IMR-90 (cell line): ENCODE measurements at regions not wholly inside any gene's neighbourhood (a gene's known extent, or its start where the extent isn't known, plus 50 kb on each side); places are given as distances from the start of the nearest gene placed in this dataset.
A peak's percentile ranks its signal among the peaks of the same experiment; 100 is the strongest.

Experiments
- ATAC-seq: fragments of 200-7000 bp; cut with Tn5 transposase; 2 replicates; pipeline ENCODE4 v1.9.1; 2020; ENCODE audit warnings: low read depth, mild to moderate bottlenecking, moderate library complexity
- BruUV-seq: library from RNA; stranded (reverse); fragments of 400-500 nt; replicated peaks from 2 replicates; lab custom pipeline; 2021; lab: Mats Ljungman, UMichigan
- CTCF ChIA-PET: fragments of 300-600 bp; formaldehyde crosslinking; extraction: SDS; loops from one replicate; lab custom pipeline; 2021; ENCODE audit warnings: antibody characterized with exemption; lab: Yijun Ruan, JAX
- POLR2A ChIA-PET: fragments of 300-600 bp; sonication (Branson Sonifier 250); formaldehyde crosslinking; loops from one replicate; lab custom pipeline; 2022; ENCODE audit warnings: antibody characterized with exemption; ENCODE audit not compliant: unreplicated experiment; lab: Charles Lee
- DNase-seq: peaks from one replicate; pipeline ENCODE4 v3.0.0; 2013
- H2AFZ ChIP-seq: replicated peaks from 2 replicates; pipeline ENCODE3; 2013; ENCODE audit warnings: low read length, mild to moderate bottlenecking; ENCODE audit not compliant: poor library complexity
- H2AK5ac ChIP-seq: 2 replicates; pipeline ENCODE4 v1.6.1; 2013; ENCODE audit warnings: low read depth, low read length, inconsistent platforms
- H2AK9ac ChIP-seq: replicated peaks from 2 replicates; pipeline ENCODE3; 2013; ENCODE audit warnings: mild to moderate bottlenecking, low read depth, low read length, moderate library complexity; ENCODE audit not compliant: poor library complexity
- H2BK120ac ChIP-seq: 2 replicates; pipeline ENCODE4 v1.6.1; 2013; ENCODE audit warnings: low read depth, low read length, inconsistent platforms
- H2BK15ac ChIP-seq: 3 replicates; pipeline ENCODE4 v1.6.1; 2013; ENCODE audit warnings: low read depth, low read length, inconsistent platforms
- H2BK20ac ChIP-seq: 2 replicates; pipeline ENCODE4 v1.6.1; 2013; ENCODE audit warnings: low read depth, mild to moderate bottlenecking, inconsistent platforms, low read length, moderate library complexity
- H2BK5ac ChIP-seq: 2 replicates; pipeline ENCODE4 v1.6.1; 2013; ENCODE audit warnings: mild to moderate bottlenecking, low read depth, low read length, inconsistent platforms; ENCODE audit not compliant: poor library complexity, severe bottlenecking
- H3K14ac ChIP-seq: replicated peaks from 2 replicates; pipeline ENCODE4 v1.6.1; 2013; ENCODE audit warnings: low read depth, low read length, inconsistent platforms
- H3K18ac ChIP-seq: 2 replicates; pipeline ENCODE4 v1.6.1; 2013; ENCODE audit warnings: low read depth, low read length, control low read depth
- H3K23ac ChIP-seq: 2 replicates; pipeline ENCODE4 v1.6.1; 2013; ENCODE audit warnings: low read depth, low read length, inconsistent platforms
- H3K27ac ChIP-seq: 2 replicates; pipeline ENCODE4 v1.5.1; 2013; ENCODE audit warnings: mild to moderate bottlenecking, control low read depth, low read length; ENCODE audit not compliant: insufficient read depth
- H3K27me3 ChIP-seq: 2 replicates; pipeline ENCODE4 v1.6.1; 2013; ENCODE audit warnings: low read length; ENCODE audit not compliant: control insufficient read depth, insufficient read depth
- H3K36me3 ChIP-seq: 2 replicates; pipeline ENCODE4 v1.6.1; 2013; ENCODE audit warnings: low read length, mixed read lengths; ENCODE audit not compliant: control insufficient read depth, insufficient read depth
- H3K4ac ChIP-seq: 2 replicates; pipeline ENCODE4 v1.6.1; 2013; ENCODE audit warnings: low read depth, low read length, inconsistent platforms
- H3K4me1 ChIP-seq: 2 replicates; pipeline ENCODE4 v1.6.1; 2013; ENCODE audit warnings: low read length, mixed read lengths; ENCODE audit not compliant: control insufficient read depth, insufficient read depth
- H3K4me2 ChIP-seq: 2 replicates; pipeline ENCODE4 v1.6.1; 2013; ENCODE audit warnings: low read depth, mild to moderate bottlenecking, control low read depth, low read length, moderate library complexity
- H3K4me3 ChIP-seq: 2 replicates; pipeline ENCODE4 v1.5.1; 2013; ENCODE audit warnings: low read depth, mild to moderate bottlenecking, control low read depth, low read length, moderate library complexity; ENCODE audit not compliant: insufficient read depth
- H3K56ac ChIP-seq: 2 replicates; pipeline ENCODE4 v1.6.1; 2013; ENCODE audit warnings: low read length, inconsistent platforms; ENCODE audit not compliant: insufficient read depth; ENCODE audit errors: extremely low read depth
- H3K79me1 ChIP-seq, 2 experiments: 2 replicates each; pipeline ENCODE4 v1.6.1; 2013; ENCODE audit warnings: low read length in 2 of 2, inconsistent platforms in 1 of 2, low read depth in 1 of 2
- H3K9ac ChIP-seq: 2 replicates; pipeline ENCODE4 v1.6.1; 2013; ENCODE audit warnings: low read depth, low read length, control low read depth
- H3K9me1 ChIP-seq: 2 replicates; pipeline ENCODE4 v1.6.1; 2013; ENCODE audit warnings: low read length, inconsistent platforms; ENCODE audit not compliant: insufficient read depth
- H3K9me3 ChIP-seq: 2 replicates; pipeline ENCODE4 v1.6.1; 2013; ENCODE audit warnings: low read length; ENCODE audit not compliant: control insufficient read depth, insufficient read depth
- H4K20me1 ChIP-seq: 2 replicates; pipeline ENCODE4 v1.6.1; 2013; ENCODE audit warnings: low read length, inconsistent platforms; ENCODE audit not compliant: insufficient read depth
- H4K5ac ChIP-seq: 2 replicates; pipeline ENCODE4 v1.6.1; 2013; ENCODE audit warnings: mild to moderate bottlenecking, low read depth, low read length, control low read depth
- H4K8ac ChIP-seq, 2 experiments: 2 replicates each; pipeline ENCODE4 v1.6.1; 2013; ENCODE audit warnings: low read depth in 2 of 2, low read length in 2 of 2, control low read depth in 1 of 2, inconsistent platforms in 1 of 2
- H4K91ac ChIP-seq: 2 replicates; pipeline ENCODE4 v1.6.1; 2013; ENCODE audit warnings: low read depth, low read length, inconsistent platforms; ENCODE audit not compliant: insufficient read depth
- BHLHE40 ChIP-seq: fragments of 150-350 bp; IDR thresholded peaks from 2 replicates; pipeline ENCODE4 v1.6.1; 2016; ENCODE audit warnings: mild to moderate bottlenecking, low read depth, low read length
- CEBPB ChIP-seq: IDR thresholded peaks from 2 replicates; pipeline ENCODE4 v1.6.1; 2012; ENCODE audit warnings: low read depth, low read length, improper control_type of control experiment
- CHD1 ChIP-seq: IDR thresholded peaks from 2 replicates; pipeline ENCODE4 v1.6.1; 2012; ENCODE audit warnings: low read depth, low read length, improper control_type of control experiment
- FOS ChIP-seq: fragments of 150-350 bp; IDR thresholded peaks from 2 replicates; pipeline ENCODE4 v1.6.1; 2016; ENCODE audit warnings: low read depth, low read length
- MAZ ChIP-seq: IDR thresholded peaks from 2 replicates; pipeline ENCODE4 v1.6.1; 2012; ENCODE audit warnings: low read depth, mild to moderate bottlenecking, low read length, improper control_type of control experiment, moderate library complexity, borderline replicate concordance
- NFE2L2 ChIP-seq: fragments of 150-350 bp; IDR thresholded peaks from 2 replicates; pipeline ENCODE4 v1.6.1; 2016; ENCODE audit warnings: low read depth, mild to moderate bottlenecking, low read length
- RFX5 ChIP-seq: IDR thresholded peaks from 2 replicates; pipeline ENCODE4 v1.8.0; 2012; ENCODE audit warnings: low read depth, mild to moderate bottlenecking, low read length, moderate library complexity
- WGBS, 2 experiments: methylation state at CpG; one replicate each; pipeline versions ENCODE4 v1.1.5 to v1.1.7; 2013; ENCODE audit warnings: missing lambda C conversion rate in 2 of 2; ENCODE audit not compliant: insufficient read length in 1 of 2; ENCODE audit errors: extremely low coverage in 2 of 2; 5-methylcytosine and 5-hydroxymethylcytosine counted together
- dilution Hi-C: fragments of 300-500 bp; cut with HindIII; formaldehyde crosslinking; loops from one replicate; pipeline ENCODE4 v1.14.3; 2018; ENCODE audit warnings: low sequenced_read_pairs; ENCODE audit not compliant: unreplicated experiment
- in situ Hi-C: fragments of 300-500 bp; cut with MboI; formaldehyde crosslinking; loops from 3 replicates; pipeline ENCODE4 v1.14.3; 2019; ENCODE audit warnings: low sequenced_read_pairs, inconsistent platforms, mixed read lengths
- intact Hi-C: fragments of 100-400 bp; cut with micrococcal nuclease; formaldehyde crosslinking; loops from 2 replicates; pipeline ENCODE4 v1.10.0; 2022
- TF ChIP-seq, protein P1 (sequence below): conservative IDR thresholded peaks from 2 replicates; pipeline ENCODE4 v1.5.1; 2012; ENCODE audit warnings: mild to moderate bottlenecking, low read depth, low read length, improper control_type of control experiment

DNA sequence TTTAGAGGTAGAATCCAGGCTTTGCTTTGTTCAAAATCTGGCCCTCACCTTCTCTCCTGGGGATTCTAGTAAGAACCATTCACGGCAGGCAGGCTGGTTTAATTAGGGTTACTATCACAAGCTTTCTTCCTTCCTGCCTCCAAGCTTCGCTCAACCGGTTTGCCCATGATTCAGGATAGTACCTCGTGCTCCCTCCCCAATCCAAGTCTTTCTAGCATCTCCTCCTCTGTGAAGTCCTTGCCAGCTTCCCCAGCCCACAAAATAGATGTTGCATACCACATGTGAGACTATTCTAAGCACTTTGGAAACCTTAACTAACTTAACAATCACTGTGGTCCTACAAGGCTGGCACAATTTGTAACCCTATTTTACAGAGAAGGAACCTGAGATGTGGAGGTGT is 135.1 kb downstream of the SOCS6 start:
- no peak overlapping the region for H2AK9ac ChIP-seq
- 80% methylated on average over 1 of the region's 4 CpGs; no CpG with 5 or more reads in 1 of the 2 experiments for WGBS, 2 experiments
- dilution Hi-C loops (no loop called here), in situ Hi-C loops (no loop called here), intact Hi-C loops (no loop called here)
- H3K9me3 ChIP-seq = peaks cover 3% of the 10 kb centered on the region; the same call in 1 of the 2 replicates
- peak overlapping the region; percentile 87 for H2BK120ac ChIP-seq
- H3K36me3 ChIP-seq = no peaks in the 10 kb centered on the region
- peak overlapping the region; percentile 83; the same call in 2 of the 3 replicates for H2BK15ac ChIP-seq
- H2BK5ac ChIP-seq = no peak overlapping the region
- POLR2A ChIA-PET = no interaction called here
- H4K20me1 ChIP-seq = no peaks in the 10 kb centered on the region
- CTCF ChIA-PET = interaction anchor here (2.5 kb wide), 1 partner anchor 10 kb away, joined by 8 read pairs; no protein-coding TSS in a partner anchor
- peak overlapping the region; percentile 60 for H3K14ac ChIP-seq
- no peak for DNase-seq
- peaks cover 7% of the 10 kb centered on the region for H3K9me1 ChIP-seq
- no peak overlapping the region for H3K4me2 ChIP-seq
- H2AFZ ChIP-seq = no peak overlapping the region
- no peak for ATAC-seq
- H2AK5ac ChIP-seq = peak overlapping the region; percentile 92
- H3K27ac ChIP-seq = no peak overlapping the region
- H3K18ac ChIP-seq = no peak overlapping the region
- no peak overlapping the region for H3K4me3 ChIP-seq
- TF ChIP-seq BHLHE40 (no peak), RFX5 (no peak), FOS (no peak), MAZ (no peak), NFE2L2 (no peak), CHD1 (no peak), CEBPB (no peak)
- TF ChIP-seq, protein P1, sequence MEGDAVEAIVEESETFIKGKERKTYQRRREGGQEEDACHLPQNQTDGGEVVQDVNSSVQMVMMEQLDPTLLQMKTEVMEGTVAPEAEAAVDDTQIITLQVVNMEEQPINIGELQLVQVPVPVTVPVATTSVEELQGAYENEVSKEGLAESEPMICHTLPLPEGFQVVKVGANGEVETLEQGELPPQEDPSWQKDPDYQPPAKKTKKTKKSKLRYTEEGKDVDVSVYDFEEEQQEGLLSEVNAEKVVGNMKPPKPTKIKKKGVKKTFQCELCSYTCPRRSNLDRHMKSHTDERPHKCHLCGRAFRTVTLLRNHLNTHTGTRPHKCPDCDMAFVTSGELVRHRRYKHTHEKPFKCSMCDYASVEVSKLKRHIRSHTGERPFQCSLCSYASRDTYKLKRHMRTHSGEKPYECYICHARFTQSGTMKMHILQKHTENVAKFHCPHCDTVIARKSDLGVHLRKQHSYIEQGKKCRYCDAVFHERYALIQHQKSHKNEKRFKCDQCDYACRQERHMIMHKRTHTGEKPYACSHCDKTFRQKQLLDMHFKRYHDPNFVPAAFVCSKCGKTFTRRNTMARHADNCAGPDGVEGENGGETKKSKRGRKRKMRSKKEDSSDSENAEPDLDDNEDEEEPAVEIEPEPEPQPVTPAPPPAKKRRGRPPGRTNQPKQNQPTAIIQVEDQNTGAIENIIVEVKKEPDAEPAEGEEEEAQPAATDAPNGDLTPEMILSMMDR = no peak
- peak overlapping the region; percentile 71 for H2BK20ac ChIP-seq
- no peak overlapping the region for H4K5ac ChIP-seq
- peak overlapping the region; percentile 68 for H3K4ac ChIP-seq
- H3K4me1 ChIP-seq = peaks cover 12% of the 10 kb centered on the region
- no TSS peak for BruUV-seq
- no peak overlapping the region for H3K56ac ChIP-seq
- H3K23ac ChIP-seq = 0 out of 2 replicates have a peak overlapping the region, but pooled peaks have one; percentile 8
- H3K79me1 ChIP-seq = peaks cover 0 to 6% of the 10 kb centered on the region in 2 experiments; a peak in 1 of 4 replicates
- H4K91ac ChIP-seq = peak overlapping the region; percentile 58
- no peak overlapping the region for H3K9ac ChIP-seq
- peak overlapping the region; percentile 33 to 85; a peak in 2 of 4 replicates for H4K8ac ChIP-seq
- H3K27me3 ChIP-seq = no peaks in the 10 kb centered on the region
